ENCODE measurements at regions not wholly inside any gene's neighbourhood (a gene's known extent, or its start where the extent isn't known, plus 50 kb on each side); places are given as distances from the start of the nearest gene placed in this dataset.

GRCh38 chr4:167903291-167903721 lies 189.0 kb upstream of the ANXA10 start:
- TF ChIP-seq, protein P1, sequence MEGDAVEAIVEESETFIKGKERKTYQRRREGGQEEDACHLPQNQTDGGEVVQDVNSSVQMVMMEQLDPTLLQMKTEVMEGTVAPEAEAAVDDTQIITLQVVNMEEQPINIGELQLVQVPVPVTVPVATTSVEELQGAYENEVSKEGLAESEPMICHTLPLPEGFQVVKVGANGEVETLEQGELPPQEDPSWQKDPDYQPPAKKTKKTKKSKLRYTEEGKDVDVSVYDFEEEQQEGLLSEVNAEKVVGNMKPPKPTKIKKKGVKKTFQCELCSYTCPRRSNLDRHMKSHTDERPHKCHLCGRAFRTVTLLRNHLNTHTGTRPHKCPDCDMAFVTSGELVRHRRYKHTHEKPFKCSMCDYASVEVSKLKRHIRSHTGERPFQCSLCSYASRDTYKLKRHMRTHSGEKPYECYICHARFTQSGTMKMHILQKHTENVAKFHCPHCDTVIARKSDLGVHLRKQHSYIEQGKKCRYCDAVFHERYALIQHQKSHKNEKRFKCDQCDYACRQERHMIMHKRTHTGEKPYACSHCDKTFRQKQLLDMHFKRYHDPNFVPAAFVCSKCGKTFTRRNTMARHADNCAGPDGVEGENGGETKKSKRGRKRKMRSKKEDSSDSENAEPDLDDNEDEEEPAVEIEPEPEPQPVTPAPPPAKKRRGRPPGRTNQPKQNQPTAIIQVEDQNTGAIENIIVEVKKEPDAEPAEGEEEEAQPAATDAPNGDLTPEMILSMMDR (IDR thresholded peaks at IDR 0.05) = no peak
- TF ChIP-seq POLR2A (IDR thresholded peaks at IDR 0.05) (no peak), EP300 (IDR thresholded peaks at IDR 0.05; ENCODE audit: low read depth) (no peak)

Data from transverse colon (tissue), 3 donors.